Mammary epithelial cell (primary cell): ENCODE measurements at regions not wholly inside any gene's neighbourhood (a gene's known extent, or its start where the extent isn't known, plus 50 kb on each side); places are given as distances from the start of the nearest gene placed in this dataset.

Experiments
- CTCF ChIP-seq, 2 donors: IDR thresholded peaks in 1 of 2; conservative IDR thresholded peaks in 1 of 2; 2 replicates each; pipeline ENCODE4 v1.5.1; 2011 to 2012; ENCODE audit warnings: inconsistent platforms in 2 of 2, low read length in 2 of 2, mild to moderate bottlenecking in 2 of 2, control low read depth in 1 of 2, low read depth in 1 of 2; ENCODE audit not compliant: insufficient read depth in 1 of 2; ENCODE audit errors: extremely low read depth in 1 of 2
- EZH2 ChIP-seq: IDR thresholded peaks from 2 replicates; pipeline ENCODE4 v1.6.1; 2012; ENCODE audit warnings: low read length, inconsistent platforms, borderline replicate concordance

GRCh38 chr3:63753567-63753966 is 65.5 kb upstream of the C3orf49 start:
- TF ChIP-seq CTCF (conservative IDR thresholded peaks at IDR 0.05 in 1 of 2, IDR thresholded peaks at IDR 0.05 in 1 of 2; ENCODE audit: extremely low read depth in 1 of 2, insufficient read depth in 1 of 2, low read depth in 1 of 2, low read length in 2 of 2) (no peak), EZH2 (no peak)
